ENCODE measurements at regions not wholly inside any gene's neighbourhood (a gene's known extent, or its start where the extent isn't known, plus 50 kb on each side); places are given as distances from the start of the nearest gene placed in this dataset.
"Not testable (repeated sequence)": the region's sequence is repeated elsewhere in the genome, so short reads cannot be mapped to it uniquely, and the experiment has no call there.

- not testable (repeated sequence) for TF ChIP-seq CTCF, POLR2A (IDR thresholded peaks at IDR 0.05)
Measured at GRCh38 chr3:197618408-197618807, 62.6 kb upstream of the BDH1 start.

Data from tibial nerve (tissue), 3 donors.